OCI-LY7 (cell line): ENCODE measurements at regions not wholly inside any gene's neighbourhood (a gene's known extent, or its start where the extent isn't known, plus 50 kb on each side); places are given as distances from the start of the nearest gene placed in this dataset.

Experiments used
- BruUV-seq: library from RNA; stranded (reverse); fragments of 400-500 nt; replicated peaks from 2 replicates; lab custom pipeline; 2021; lab: Mats Ljungman, UMichigan
- CTCF ChIA-PET: fragments of 300-600 bp; sonication (Branson Sonifier 250); formaldehyde crosslinking; loops from one replicate; lab custom pipeline; 2022; ENCODE audit warnings: antibody characterized with exemption; ENCODE audit not compliant: unreplicated experiment; lab: Charles Lee
- POLR2A ChIA-PET: fragments of 300-600 bp; sonication (Branson Sonifier 250); formaldehyde crosslinking; loops from one replicate; lab custom pipeline; 2022; ENCODE audit warnings: antibody characterized with exemption; lab: Charles Lee
- DNase-seq: peaks from one replicate; pipeline ENCODE4 v3.0.0-alpha.2; 2015; ENCODE audit warnings: low spot score
- H2AFZ ChIP-seq: fragments of 200-600 bp; sonication (generic), shearing (Covaris generic); 2 replicates; pipeline ENCODE4 v1.6.1; 2014; ENCODE audit warnings: mild to moderate bottlenecking, antibody characterized with exemption, low read length, moderate library complexity
- H3K27ac ChIP-seq: fragments of 200-600 bp; sonication (generic); 2 replicates; pipeline ENCODE4 v1.5.1; 2014; ENCODE audit warnings: mixed run types, low read depth, mild to moderate bottlenecking, moderate library complexity, low read length, inconsistent platforms; ENCODE audit not compliant: poor library complexity, severe bottlenecking
- H3K36me3 ChIP-seq: fragments of 200-600 bp; sonication (generic); 2 replicates; pipeline ENCODE4 v1.6.1; 2014; ENCODE audit warnings: mild to moderate bottlenecking, antibody characterized with exemption, low read length, moderate library complexity, mixed read lengths; ENCODE audit not compliant: insufficient read depth
- H3K4me1 ChIP-seq: fragments of 200-600 bp; sonication (generic); 2 replicates; pipeline ENCODE4 v1.5.1; 2014; ENCODE audit warnings: mild to moderate bottlenecking, low read length; ENCODE audit not compliant: insufficient read depth, poor library complexity, severe bottlenecking
- H3K4me2 ChIP-seq: fragments of 200-600 bp; sonication (generic); 2 replicates; pipeline ENCODE4 v1.6.1; 2014; ENCODE audit warnings: mild to moderate bottlenecking, low read length
- H3K4me3 ChIP-seq: fragments of 200-600 bp; sonication (generic); 2 replicates; pipeline ENCODE4 v1.5.1; 2014; ENCODE audit warnings: mild to moderate bottlenecking, low read depth, low read length; ENCODE audit not compliant: poor library complexity, severe bottlenecking
- H3K79me2 ChIP-seq: fragments of 200-600 bp; sonication (generic); 2 replicates; pipeline ENCODE4 v1.6.1; 2016; ENCODE audit warnings: low read depth, mild to moderate bottlenecking, low read length, moderate library complexity, mixed read lengths; ENCODE audit not compliant: insufficient read depth
- H3K9me2 ChIP-seq: fragments of 200-600 bp; sonication (generic); 2 replicates; pipeline ENCODE4 v1.6.1; 2016; ENCODE audit warnings: mild to moderate bottlenecking, low read length, mixed read lengths; ENCODE audit not compliant: insufficient read depth
- H3K9me3 ChIP-seq: fragments of 200-600 bp; sonication (generic); 2 replicates; pipeline ENCODE4 v1.6.1; 2014; ENCODE audit warnings: mild to moderate bottlenecking, mixed run types, low read length, mixed read lengths
- H4K20me1 ChIP-seq: fragments of 200-600 bp; sonication (generic); 2 replicates; pipeline ENCODE4 v1.6.1; 2014; ENCODE audit warnings: mild to moderate bottlenecking, antibody characterized with exemption, low read length, moderate library complexity, mixed read lengths; ENCODE audit not compliant: insufficient read depth
- EZH2phosphoT487 ChIP-seq: fragments of 200-600 bp; sonication (generic); IDR thresholded peaks from 2 replicates; pipeline ENCODE4 v1.6.1; 2018; ENCODE audit warnings: low read depth, borderline replicate concordance, mild to moderate bottlenecking, mixed run types, antibody characterized with exemption, low read length, moderate library complexity, mixed read lengths
- intact Hi-C: fragments of 100-400 bp; cut with micrococcal nuclease; formaldehyde crosslinking; loops from one replicate; pipeline ENCODE4 v1.10.0; 2022; ENCODE audit not compliant: unreplicated experiment
- TF ChIP-seq, protein P1 (sequence below): fragments of 200-600 bp; sonication (generic); conservative IDR thresholded peaks from 2 replicates; pipeline ENCODE4 v1.5.1; 2014; ENCODE audit warnings: mild to moderate bottlenecking, antibody characterized with exemption, low read length, moderate library complexity, mixed read lengths

DNA sequence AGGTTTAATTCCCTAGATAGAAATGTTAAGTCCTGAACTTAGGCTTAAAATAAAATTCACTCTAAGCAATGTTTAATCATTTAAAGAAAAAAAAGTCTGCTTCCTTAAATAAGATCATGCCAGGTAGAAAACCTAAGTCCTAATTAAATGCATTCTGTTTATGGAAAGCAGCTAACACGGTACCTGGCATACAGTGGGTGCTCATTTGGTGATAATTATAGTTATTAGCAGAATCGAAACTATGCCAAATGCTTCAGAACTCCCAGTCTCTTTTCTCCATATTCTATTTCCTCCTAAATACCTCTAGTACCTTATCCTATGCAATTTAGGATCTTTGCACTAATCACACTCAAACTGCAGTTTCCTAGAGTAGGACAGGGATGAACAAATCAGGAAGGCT is 331.8 kb downstream of the EPHA7 start:
- ChIA-PET POLR2A (no interaction called here), CTCF (no interaction called here)
- Histone ChIP-seq H4K20me1 (no peaks in the 10 kb centered on the region), H3K9me3 (no peaks in the 10 kb centered on the region), H3K4me2 (no peak overlapping the region), H3K27ac (no peak overlapping the region), H3K4me1 (no peaks in the 10 kb centered on the region), H3K79me2 (no peaks in the 10 kb centered on the region), H2AFZ (no peak overlapping the region), H3K9me2 (no peaks in the 10 kb centered on the region), H3K4me3 (no peak overlapping the region), H3K36me3 (no peaks in the 10 kb centered on the region)
- DNase-seq, result no peak
- BruUV-seq, result no TSS peak
- TF ChIP-seq, protein P1, sequence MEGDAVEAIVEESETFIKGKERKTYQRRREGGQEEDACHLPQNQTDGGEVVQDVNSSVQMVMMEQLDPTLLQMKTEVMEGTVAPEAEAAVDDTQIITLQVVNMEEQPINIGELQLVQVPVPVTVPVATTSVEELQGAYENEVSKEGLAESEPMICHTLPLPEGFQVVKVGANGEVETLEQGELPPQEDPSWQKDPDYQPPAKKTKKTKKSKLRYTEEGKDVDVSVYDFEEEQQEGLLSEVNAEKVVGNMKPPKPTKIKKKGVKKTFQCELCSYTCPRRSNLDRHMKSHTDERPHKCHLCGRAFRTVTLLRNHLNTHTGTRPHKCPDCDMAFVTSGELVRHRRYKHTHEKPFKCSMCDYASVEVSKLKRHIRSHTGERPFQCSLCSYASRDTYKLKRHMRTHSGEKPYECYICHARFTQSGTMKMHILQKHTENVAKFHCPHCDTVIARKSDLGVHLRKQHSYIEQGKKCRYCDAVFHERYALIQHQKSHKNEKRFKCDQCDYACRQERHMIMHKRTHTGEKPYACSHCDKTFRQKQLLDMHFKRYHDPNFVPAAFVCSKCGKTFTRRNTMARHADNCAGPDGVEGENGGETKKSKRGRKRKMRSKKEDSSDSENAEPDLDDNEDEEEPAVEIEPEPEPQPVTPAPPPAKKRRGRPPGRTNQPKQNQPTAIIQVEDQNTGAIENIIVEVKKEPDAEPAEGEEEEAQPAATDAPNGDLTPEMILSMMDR, result no peak
- no peak for TF ChIP-seq EZH2phosphoT487
- intact Hi-C loops, result no loop called here

DNA sequence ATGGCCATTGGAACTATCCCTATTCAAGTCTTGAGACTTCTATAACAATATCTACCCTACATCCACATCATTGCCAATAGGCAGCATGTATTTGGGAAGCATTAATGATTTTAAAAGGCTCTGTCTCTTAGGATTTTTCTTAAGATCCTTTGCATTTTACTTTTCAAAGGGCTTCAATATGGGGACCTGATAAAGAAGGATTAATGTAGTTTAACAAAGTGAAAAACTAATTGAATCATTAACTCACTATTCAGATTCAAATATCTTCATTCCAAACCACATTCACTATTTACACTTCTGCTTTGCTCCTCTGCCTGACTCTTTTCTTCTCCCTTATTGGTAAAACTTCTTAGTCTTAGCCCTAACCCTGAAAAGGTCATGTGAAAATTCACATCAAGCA is 333.0 kb downstream of the EPHA7 start:
- no peaks in the 10 kb centered on the region for H3K36me3 ChIP-seq
- H3K79me2 ChIP-seq, result no peaks in the 10 kb centered on the region
- ChIA-PET CTCF (no interaction called here), POLR2A (interaction anchor here (0.7 kb wide), 2 partner anchors 93 to 602 kb away, joined by 3 read pairs; no protein-coding TSS in a partner anchor)
- H3K4me3 ChIP-seq, result no peak overlapping the region
- H2AFZ ChIP-seq, result no peak overlapping the region
- H3K4me1 ChIP-seq, result no peaks in the 10 kb centered on the region
- H3K27ac ChIP-seq, result no peak overlapping the region
- no peaks in the 10 kb centered on the region for H4K20me1 ChIP-seq
- H3K4me2 ChIP-seq, result no peak overlapping the region
- no peak for DNase-seq
- no TSS peak for BruUV-seq
- TF ChIP-seq, protein P1, result no peak
- TF ChIP-seq EZH2phosphoT487, result no peak
- intact Hi-C loops, result no loop called here
- no peaks in the 10 kb centered on the region for H3K9me2 ChIP-seq
- H3K9me3 ChIP-seq, result no peaks in the 10 kb centered on the region

DNA sequence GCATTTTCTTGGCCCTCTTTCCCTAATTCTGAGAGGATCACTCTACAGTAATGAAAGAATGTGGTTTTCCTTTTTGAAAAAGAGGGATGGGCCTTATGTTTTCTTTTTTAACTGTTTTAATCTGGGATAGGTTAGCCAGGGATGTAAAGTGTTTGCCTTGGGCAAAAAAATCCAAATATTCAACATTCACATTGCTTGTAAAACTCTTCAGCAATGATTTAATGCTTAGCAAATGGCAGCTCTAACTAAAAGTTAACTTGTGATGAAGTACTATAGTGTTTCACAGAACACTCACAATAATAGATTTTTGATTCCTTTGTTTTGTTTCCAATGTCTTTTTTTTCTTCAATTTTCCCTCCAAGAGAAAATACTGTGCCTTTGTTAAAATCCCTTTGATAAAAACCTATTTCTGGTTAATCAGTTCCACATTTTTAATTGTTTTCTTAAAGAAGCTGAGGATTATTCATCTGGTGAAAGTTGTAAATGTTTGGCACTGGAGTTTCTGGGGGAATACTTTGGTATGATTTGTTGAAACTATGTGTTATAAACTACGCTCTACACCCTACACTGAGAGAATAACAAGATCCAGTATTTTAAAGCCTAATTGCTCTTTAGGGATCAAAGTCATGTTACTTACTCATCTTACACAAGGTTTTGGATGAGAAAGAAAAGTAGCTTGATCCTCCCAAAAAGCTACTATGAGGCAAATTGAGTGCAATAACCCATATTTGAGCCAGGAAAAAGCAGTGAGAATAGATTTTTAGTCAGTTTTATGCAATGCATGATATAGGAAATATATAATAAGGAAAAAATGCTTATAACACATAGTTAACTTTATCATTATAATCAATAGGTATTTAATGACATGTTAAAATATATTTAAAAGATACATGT is 335.8 kb downstream of the EPHA7 start:
- H4K20me1 ChIP-seq, result no peaks in the 10 kb centered on the region
- no TSS peak for BruUV-seq
- ChIA-PET CTCF (no interaction called here), POLR2A (no interaction called here)
- no peaks in the 10 kb centered on the region for H3K9me2 ChIP-seq
- intact Hi-C loops, result no loop called here
- H3K79me2 ChIP-seq, result no peaks in the 10 kb centered on the region
- no peak overlapping the region for H2AFZ ChIP-seq
- H3K4me1 ChIP-seq, result no peaks in the 10 kb centered on the region
- no peak overlapping the region for H3K4me3 ChIP-seq
- DNase-seq, result no peak
- no peak for TF ChIP-seq EZH2phosphoT487
- TF ChIP-seq, protein P1, result no peak
- H3K9me3 ChIP-seq, result no peaks in the 10 kb centered on the region
- no peaks in the 10 kb centered on the region for H3K36me3 ChIP-seq
- no peak overlapping the region for H3K4me2 ChIP-seq
- no peak overlapping the region for H3K27ac ChIP-seq
